PC-9 (cell line): ENCODE measurements at regions not wholly inside any gene's neighbourhood (a gene's known extent, or its start where the extent isn't known, plus 50 kb on each side); places are given as distances from the start of the nearest gene placed in this dataset.

Experiments used
- BruUV-seq: library from RNA; stranded (reverse); fragments of 400-500 nt; replicated peaks from 2 replicates; lab custom pipeline; 2021; lab: Mats Ljungman, UMichigan
- CTCF ChIA-PET: fragments of 300-600 bp; sonication (Branson Sonifier 250); formaldehyde crosslinking; loops from one replicate; lab custom pipeline; 2022; ENCODE audit warnings: antibody characterized with exemption; lab: Charles Lee
- POLR2A ChIA-PET: fragments of 300-600 bp; sonication (Branson Sonifier 250); formaldehyde crosslinking; loops from one replicate; lab custom pipeline; 2022; ENCODE audit warnings: antibody characterized with exemption; ENCODE audit not compliant: unreplicated experiment; lab: Charles Lee
- DNase-seq, 2 experiments: peaks; one replicate each; pipeline versions ENCODE4 v3.0.0 to v3.0.0-alpha.2; 2015 to 2022; ENCODE audit warnings: mixed read lengths in 1 of 2
- H2AFZ ChIP-seq: fragments of 200-600 bp; sonication (generic); 2 replicates; pipeline ENCODE4 v1.8.1; 2017; ENCODE audit warnings: antibody characterized with exemption
- H3F3A ChIP-seq: fragments of 200-600 bp; sonication (generic); 2 replicates; pipeline ENCODE4 v1.8.1; 2017; ENCODE audit warnings: antibody characterized with exemption, mild to moderate bottlenecking, low read depth; ENCODE audit not compliant: insufficient read depth
- H3K27ac ChIP-seq: fragments of 200-600 bp; sonication (generic); 2 replicates; pipeline ENCODE4 v1.6.1; 2016; ENCODE audit warnings: mixed run types
- H3K27me3 ChIP-seq: fragments of 200-600 bp; sonication (generic); 2 replicates; pipeline ENCODE4 v1.6.1; 2016; ENCODE audit warnings: low read depth, mixed run types; ENCODE audit not compliant: insufficient read depth
- H3K36me3 ChIP-seq: fragments of 200-600 bp; sonication (generic); 2 replicates; pipeline ENCODE4 v1.6.1; 2016; ENCODE audit warnings: low read depth, mixed run types
- H3K4me1 ChIP-seq: fragments of 200-600 bp; sonication (generic); replicated peaks from 2 replicates; pipeline ENCODE4 v1.6.1; 2016; ENCODE audit warnings: mixed run types; ENCODE audit not compliant: insufficient read depth
- H3K4me2 ChIP-seq: fragments of 200-600 bp; sonication (generic); 2 replicates; pipeline ENCODE4 v1.6.1; 2017; ENCODE audit warnings: mixed run types
- H3K4me3 ChIP-seq: fragments of 200-600 bp; sonication (generic); 2 replicates; pipeline ENCODE4 v1.6.1; 2016; ENCODE audit warnings: mixed run types
- H3K79me2 ChIP-seq: fragments of 200-600 bp; sonication (generic); 2 replicates; pipeline ENCODE4 v1.6.1; 2017; ENCODE audit warnings: low read depth, mixed run types
- H3K9me2 ChIP-seq: fragments of 200-600 bp; sonication (generic); 2 replicates; pipeline ENCODE4 v1.8.1; 2017; ENCODE audit warnings: mild to moderate bottlenecking; ENCODE audit not compliant: insufficient read depth
- H3K9me3 ChIP-seq: fragments of 200-600 bp; sonication (generic); 2 replicates; pipeline ENCODE4 v1.8.1; 2016; ENCODE audit warnings: low read depth; ENCODE audit not compliant: insufficient read depth
- H4K20me1 ChIP-seq: fragments of 200-600 bp; sonication (generic); 2 replicates; pipeline ENCODE4 v1.8.1; 2017; ENCODE audit not compliant: insufficient read depth
- CTCF ChIP-seq: fragments of 200-600 bp; sonication (generic); conservative IDR thresholded peaks from 2 replicates; pipeline ENCODE4 v1.6.1; 2017; ENCODE audit warnings: mixed run types, antibody characterized with exemption, mild to moderate bottlenecking, moderate library complexity
- EZH2 ChIP-seq: fragments of 200-600 bp; sonication (generic); IDR thresholded peaks from 2 replicates; pipeline ENCODE4 v1.8.0; 2017; ENCODE audit warnings: antibody characterized with exemption, low read depth
- intact Hi-C: fragments of 100-400 bp; cut with micrococcal nuclease; formaldehyde crosslinking; loops from one replicate; pipeline ENCODE4 v1.10.0; 2022; ENCODE audit not compliant: unreplicated experiment

- Histone ChIP-seq H3F3A (no peaks in the 10 kb centered on the region), H3K36me3 (no peaks in the 10 kb centered on the region), H3K27me3 (0 out of 2 replicates have a peak, but pooled peaks cover 3% of the 10 kb centered on the region), H3K4me2 (no peak overlapping the region), H3K4me3 (no peak overlapping the region), H3K79me2 (no peaks in the 10 kb centered on the region), H3K4me1 (no peaks in the 10 kb centered on the region), H3K27ac (no peak overlapping the region), H2AFZ (no peak overlapping the region), H3K9me2 (no peaks in the 10 kb centered on the region), H3K9me3 (no peaks in the 10 kb centered on the region), H4K20me1 (no peaks in the 10 kb centered on the region; the same call in 1 of the 2 replicates)
- ChIA-PET POLR2A (no interaction called here), CTCF (no interaction called here)
- no TSS peak for BruUV-seq
- intact Hi-C loops = no loop called here
- DNase-seq = no peak
- TF ChIP-seq EZH2 (no peak), CTCF (no peak)
Measured at GRCh38 chr2:23077596-23077995, 307.4 kb upstream of the KLHL29 start.

GRCh38 chr2:23078784-23079434 is 306.1 kb upstream of the KLHL29 start:
- no peak for TF ChIP-seq EZH2
- no peak for TF ChIP-seq CTCF
- H3K27me3 ChIP-seq = 0 out of 2 replicates have a peak, but pooled peaks cover 3% of the 10 kb centered on the region
- no peaks in the 10 kb centered on the region for H3F3A ChIP-seq
- DNase-seq = no peak
- no peak overlapping the region for H3K27ac ChIP-seq
- H3K4me2 ChIP-seq = no peak overlapping the region
- H4K20me1 ChIP-seq = no peaks in the 10 kb centered on the region
- H3K79me2 ChIP-seq = no peaks in the 10 kb centered on the region
- no peaks in the 10 kb centered on the region for H3K9me3 ChIP-seq
- no peak overlapping the region for H3K4me3 ChIP-seq
- H3K36me3 ChIP-seq = no peaks in the 10 kb centered on the region
- no peak overlapping the region for H2AFZ ChIP-seq
- H3K9me2 ChIP-seq = no peaks in the 10 kb centered on the region
- H3K4me1 ChIP-seq = no peaks in the 10 kb centered on the region
- BruUV-seq = no TSS peak
- ChIA-PET CTCF (no interaction called here), POLR2A (no interaction called here)
- intact Hi-C loops = no loop called here

GRCh38 chr2:23083966-23084365 is 301.0 kb upstream of the KLHL29 start:
- no peak overlapping the region for H2AFZ ChIP-seq
- no peaks in the 10 kb centered on the region for H4K20me1 ChIP-seq
- ChIA-PET POLR2A (no interaction called here), CTCF (no interaction called here)
- intact Hi-C loops = no loop called here
- H3K79me2 ChIP-seq = no peaks in the 10 kb centered on the region
- H3K9me3 ChIP-seq = no peaks in the 10 kb centered on the region
- no peak for TF ChIP-seq EZH2
- no peak for TF ChIP-seq CTCF
- no TSS peak for BruUV-seq
- no peaks in the 10 kb centered on the region for H3F3A ChIP-seq
- no peaks in the 10 kb centered on the region for H3K27me3 ChIP-seq
- H3K4me1 ChIP-seq = no peaks in the 10 kb centered on the region
- H3K9me2 ChIP-seq = no peaks in the 10 kb centered on the region
- no peak for DNase-seq
- H3K36me3 ChIP-seq = no peaks in the 10 kb centered on the region
- no peak overlapping the region for H3K27ac ChIP-seq
- no peak overlapping the region for H3K4me2 ChIP-seq
- no peak overlapping the region for H3K4me3 ChIP-seq
